ENCODE measurements at regions not wholly inside any gene's neighbourhood (a gene's known extent, or its start where the extent isn't known, plus 50 kb on each side); places are given as distances from the start of the nearest gene placed in this dataset.
"Not testable (repeated sequence)": the region's sequence is repeated elsewhere in the genome, so short reads cannot be mapped to it uniquely, and the experiment has no call there.

DNA sequence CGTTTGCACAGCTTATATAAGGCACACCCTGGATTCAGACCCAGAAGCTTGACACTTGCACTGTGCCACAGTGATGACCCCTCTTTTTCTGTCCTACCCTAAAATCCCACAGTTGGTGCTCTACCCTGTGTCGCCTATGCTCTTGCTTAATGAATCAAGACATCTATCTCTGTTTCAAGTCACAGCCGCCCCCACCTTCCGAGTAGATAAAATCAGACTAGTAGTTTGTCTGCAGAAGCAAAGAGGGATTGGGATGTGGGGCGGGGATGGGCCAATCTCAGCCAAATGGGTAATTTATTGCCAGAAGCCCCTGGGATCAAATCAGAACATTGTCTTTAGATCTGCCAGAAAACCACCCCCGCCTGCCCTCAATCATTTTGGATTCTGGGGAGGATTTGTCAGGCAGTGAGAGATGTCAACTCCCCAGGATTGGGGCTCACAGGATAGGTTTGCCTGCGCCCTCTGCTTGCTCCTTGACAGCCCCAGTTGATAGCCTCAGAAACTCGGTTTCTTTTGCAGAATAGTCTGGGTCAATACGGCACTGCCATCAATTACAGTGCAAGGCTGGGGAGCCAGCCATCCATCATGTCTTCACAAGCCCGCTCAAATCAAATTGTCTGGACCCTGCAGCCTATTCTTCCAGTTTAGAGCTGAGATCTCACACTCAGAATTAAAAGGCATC, 520.8 kb downstream of the GRIN2A start:
- DNase-seq = no peak

DNA sequence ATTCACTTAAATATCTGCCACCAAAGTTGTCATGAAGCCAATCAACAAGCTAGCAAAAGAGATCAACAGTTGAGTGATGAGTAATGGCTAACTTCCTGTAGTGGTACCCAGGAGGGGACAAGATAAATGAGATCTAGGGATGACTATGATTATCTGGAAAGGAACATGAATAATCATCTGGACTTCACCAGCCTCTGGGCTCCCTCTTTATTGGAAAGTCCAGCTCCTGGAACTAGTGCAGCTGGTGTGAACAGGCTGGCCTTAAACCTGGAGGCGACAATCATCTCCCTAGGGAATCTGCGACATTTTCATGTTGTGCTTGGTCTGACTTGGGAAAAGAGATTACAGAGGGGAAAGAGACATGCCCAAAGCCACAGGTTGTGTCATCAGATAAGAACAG, 518.6 kb downstream of the GRIN2A start:
- DNase-seq = no peak

DNA sequence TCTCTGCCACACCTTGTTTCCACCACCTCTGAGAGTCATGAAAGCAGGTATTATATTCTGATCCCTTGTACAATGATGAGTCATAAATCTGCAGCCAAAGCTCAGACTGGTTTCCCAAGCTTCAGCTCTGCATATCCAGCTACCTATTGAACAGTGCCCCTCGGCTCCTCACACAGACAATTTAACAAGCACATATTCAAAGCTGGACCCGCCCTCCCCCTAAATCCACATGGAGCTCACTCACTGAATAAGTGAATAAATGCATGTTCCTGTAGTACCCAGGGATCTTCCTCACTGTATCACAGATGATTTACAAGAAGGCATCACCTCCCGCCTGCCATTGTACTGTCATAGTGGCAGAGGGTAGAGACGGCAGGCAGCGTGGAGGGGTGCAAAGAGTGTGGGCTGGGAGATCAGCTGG, 516.4 kb downstream of the GRIN2A start:
- DNase-seq = no peak

DNA sequence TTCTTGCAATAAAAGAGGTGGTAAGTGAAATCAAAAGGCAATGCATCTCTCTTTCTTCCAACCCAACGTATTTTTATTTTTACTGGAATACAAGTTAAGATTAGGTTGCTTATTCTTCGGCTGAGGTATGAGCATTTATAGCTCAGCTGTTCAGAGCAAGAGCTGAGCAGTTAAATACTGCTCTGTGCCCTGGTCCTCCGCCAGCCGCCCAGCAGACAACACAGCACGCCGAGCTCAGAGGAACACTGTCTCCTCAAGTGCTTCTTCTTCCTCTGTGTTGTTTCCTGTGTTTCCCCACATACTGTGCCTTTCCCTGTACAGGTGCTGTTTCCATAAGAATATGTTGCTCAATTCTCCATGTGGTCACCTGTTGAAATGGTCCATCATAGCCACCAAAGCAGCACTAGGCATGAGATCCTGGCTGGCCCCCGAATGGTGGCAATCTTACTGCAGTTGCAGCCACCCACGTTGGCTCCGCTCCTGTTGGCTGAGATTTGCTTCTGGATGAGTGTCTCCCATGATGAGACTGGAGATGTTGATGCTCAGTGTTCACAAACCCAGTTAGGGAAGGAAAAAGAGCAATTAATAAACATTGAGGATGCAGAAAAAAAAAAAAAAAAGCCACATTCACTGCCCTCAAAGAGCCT, 515.3 kb downstream of the GRIN2A start:
- DNase-seq = no peak

DNA sequence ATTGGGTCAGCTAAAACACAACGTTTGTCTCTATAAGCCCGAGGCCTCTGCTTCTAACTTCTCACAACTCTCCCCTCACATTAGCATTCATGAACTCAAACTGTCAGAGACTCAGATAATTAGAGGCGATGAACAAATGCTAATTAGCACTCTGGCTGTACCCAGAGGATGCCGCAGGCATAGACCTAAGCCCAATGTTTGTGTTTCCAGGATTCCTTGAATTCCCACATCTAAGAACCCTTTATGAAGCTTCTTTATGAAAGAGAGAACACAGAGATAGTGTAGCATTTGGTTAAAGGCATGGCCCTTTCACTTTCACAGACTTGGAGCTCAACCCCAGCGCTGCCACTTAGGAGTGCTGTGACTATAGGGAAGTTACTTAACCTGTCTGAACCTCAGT, 512.2 kb downstream of the GRIN2A start:
- no peak for DNase-seq

DNA sequence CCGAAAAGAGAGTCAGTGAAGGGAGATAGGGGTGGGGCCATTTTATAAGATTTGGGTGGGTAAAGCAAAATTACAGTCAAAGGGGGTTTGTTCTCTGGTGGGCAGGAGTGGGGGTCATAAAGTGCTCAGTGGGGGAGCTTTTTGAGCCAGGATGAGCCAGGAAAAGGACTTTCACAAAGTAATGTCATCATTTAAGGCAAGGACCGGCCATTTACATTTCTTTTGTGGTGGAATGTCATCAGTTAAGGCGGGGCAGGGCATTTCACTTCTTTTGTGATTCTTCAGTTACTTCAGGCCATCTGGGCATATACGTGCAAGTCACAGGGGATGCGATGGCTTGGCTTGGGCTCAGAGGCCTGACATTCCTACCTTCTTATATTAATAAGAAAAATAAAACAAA, 511.6 kb downstream of the GRIN2A start:
- not testable (repeated sequence) for DNase-seq

DNA sequence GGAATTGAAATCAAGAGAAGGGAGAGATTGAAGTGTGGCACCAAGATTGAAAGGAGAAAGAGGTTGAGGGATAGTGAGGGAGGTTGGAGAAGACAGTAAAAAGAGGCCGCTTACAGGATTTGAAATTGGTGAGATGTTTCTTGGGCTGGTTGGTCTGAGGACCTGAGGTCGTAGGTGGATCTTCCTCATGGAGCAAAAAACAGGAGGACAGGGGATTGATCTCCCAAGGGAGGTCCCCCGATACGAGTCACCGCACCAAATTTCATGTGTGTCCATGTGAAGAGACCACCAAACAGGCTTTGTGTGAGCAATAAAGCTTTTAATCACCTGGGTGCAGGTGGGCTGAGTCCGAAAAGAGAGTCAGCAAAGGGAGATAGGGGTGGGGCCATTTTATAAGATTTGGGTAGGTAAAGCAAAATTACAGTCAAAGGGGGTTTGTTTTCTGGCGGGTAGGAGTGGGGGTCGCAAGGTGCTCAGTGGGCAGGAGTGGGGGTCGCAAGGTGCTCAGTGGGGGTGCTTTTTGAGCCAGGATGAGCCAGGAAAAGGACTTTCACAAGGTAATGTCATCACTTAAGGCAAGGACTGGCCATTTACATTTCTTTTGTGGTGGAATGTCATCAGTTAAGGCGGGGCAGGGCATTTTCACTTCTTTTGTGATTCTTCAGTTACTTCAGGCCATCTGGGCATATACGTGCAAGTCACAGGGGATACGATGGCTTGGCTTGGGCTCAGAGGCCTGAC, 505.5 kb downstream of the GRIN2A start:
- not testable (repeated sequence) for DNase-seq

DNA sequence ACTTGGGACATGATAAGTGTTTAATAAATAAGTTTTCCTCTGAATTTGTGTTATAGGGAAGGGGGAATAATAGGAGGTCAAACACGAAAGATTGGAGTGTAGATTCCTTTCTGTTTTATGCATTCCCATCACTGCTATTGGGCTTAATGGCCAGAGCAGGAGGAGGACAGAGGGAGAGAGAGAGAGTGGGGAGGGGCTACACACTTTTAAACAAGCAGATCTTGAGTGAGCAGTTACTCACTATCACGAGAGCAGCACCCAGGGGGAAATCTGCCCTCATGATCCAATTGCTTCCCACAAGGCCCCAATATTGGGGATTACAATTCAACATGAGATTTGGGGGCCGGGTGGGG, 505.0 kb downstream of the GRIN2A start:
- no peak for DNase-seq

DNA sequence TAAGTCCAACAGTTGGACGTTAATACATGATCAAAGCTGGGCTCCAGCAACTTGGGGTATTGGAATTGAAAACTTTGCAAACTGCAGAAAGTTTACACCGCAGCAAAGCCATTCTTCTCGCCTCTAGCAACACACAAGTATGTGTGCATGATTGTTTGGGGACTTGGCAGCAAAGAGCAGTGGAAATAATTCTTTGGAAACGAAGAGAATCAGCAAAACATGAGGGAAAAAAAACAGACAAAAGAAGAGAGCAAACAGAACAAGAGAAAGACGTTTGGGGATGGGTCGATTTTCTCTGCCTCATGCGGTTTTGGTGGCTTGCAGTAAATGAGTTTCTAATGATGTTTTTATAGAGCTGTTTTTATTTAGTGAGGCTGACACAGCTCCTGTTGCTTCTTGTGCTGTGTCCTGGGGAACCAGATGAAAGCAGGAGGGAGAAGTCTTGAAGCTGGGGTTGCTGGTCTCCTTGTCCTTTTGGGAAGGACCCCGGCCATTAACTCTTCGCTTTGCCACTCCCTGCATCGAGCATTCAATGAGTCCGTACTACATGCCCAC, 502.9 kb downstream of the GRIN2A start:
- DNase-seq = no peak

DNA sequence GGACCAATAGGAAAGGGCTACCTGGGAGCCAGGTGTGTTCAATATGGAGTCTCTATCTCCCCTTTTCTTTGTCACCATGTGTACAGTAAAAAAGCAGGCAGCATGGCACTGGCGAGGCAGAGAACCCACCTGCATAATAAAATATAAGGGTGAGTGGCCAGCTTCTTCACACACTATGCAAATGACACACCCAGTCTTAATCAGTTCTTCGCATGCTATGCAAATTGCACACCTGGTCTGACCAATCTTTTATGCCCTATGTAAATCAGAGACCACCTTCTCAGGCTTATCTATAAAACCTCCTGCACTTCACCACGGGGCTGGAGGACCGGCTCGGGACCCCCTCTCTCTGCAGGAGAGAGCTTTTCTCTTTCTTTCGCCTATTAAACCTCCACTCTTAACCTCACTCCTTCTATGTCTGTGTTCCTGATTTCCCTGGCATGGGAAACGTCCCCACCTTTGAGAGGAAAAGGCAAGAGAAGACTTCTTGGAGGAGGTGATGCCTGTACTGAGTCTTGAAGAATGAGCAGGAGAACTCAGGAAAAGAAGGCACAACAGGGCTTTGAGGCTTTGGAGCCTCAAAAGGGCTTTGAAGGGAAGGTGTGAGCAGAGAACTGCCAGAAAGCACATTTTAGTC, 502.1 kb downstream of the GRIN2A start:
- no peak for DNase-seq

DNA sequence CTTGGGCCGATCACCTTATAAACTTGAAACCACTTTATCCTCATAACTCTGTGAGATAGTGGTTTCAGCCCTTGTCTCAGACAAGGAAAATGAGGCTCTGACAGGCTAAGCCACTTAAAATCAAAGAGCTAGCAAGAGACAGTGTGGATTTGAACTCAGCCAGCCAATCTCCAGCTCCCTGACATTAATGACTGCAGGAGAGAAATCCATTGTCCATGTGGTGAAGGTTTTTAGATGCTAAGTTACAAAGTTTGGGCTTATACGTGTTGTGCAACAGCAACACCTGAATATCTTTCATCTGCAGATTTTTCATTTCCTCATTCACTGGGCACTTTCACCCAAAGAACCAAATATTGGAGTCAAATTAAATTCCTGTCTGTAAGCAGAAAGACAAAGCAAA, 501.3 kb downstream of the GRIN2A start:
- DNase-seq = no peak

DNA sequence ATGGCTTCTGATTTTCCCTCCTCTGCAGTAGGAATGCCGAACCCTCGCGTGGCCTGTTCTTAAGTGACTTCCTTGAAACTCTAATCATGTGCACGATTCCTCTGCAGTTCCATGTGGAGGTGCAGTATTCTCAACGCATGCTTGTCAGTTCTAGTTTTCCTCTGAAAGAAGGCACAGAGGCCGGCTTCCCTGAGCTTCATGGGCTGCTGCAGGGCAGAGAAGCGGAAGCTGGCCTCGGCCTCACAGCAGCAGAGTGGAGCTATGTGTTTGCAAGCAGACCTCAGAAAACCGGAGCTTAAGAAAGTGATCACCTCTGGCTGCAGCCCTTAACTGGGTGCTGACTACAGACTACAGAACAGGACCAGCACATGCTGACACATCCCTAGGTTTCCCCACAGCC, 500.7 kb downstream of the GRIN2A start:
- no peak for DNase-seq

DNA sequence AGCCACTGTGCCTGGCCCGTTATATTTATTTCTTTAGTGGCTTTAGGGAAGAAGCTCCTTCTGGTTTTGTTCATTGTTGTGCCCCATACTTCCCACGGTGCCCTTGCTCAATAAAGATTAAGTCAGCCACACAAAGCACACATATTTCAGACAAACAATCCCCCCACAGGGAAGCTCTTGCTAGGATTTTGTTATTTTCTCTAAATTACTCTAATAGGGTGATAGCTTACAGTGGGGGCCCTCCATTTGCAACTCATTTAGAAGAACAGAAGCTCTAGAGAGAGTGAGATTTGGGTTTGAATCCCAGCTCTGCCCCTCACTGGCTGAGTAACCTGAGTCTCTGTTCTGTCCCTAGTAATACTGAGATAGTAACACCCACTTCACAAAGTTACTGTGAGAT, 499.9 kb downstream of the GRIN2A start:
- no peak for DNase-seq

DNA sequence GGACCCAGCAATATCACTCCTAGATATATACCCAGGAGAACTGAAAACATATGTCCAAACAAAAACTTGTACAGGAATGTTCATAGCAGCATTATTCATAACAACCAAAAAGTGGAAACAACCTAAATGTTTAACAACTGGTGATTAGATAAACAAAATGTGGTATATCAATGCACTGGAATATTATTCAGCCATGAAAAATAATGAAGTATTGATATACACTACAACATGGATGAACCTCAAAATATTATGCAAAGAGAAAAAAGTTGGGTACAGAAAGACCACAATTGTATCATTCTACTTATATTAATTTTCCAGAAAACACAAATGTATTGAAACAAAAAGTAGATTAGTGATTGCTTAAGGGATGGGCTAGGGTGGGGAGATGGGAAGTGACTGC, 498.6 kb downstream of the GRIN2A start:
- no peak for DNase-seq

DNA sequence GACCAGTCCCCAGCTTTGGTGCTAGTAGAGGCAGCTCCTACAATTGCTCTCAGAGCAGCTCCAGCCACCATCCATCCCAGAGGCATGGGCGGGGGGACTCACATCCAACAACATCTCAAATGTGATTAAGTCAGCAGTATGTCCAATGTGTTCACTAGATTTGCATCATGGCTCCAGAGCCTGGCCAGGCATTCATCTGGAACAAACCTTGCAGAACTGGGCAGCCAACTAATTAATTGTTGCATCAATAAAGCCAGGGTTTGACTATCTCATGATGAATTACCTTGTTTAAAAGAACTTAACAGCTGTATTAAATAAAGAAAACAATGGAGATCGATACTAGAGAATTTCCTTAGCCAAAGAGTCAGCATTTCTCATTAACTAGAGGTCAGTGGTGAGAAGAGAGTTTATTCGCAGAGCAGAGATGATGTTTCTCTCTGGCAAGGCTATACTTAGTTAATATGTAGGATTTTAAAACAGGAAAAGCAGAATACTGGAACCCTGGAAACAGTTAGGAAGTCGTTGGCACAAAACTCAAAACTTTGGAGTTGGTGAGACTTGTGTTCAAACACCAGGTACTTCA, 494.4 kb downstream of the GRIN2A start:
- no peak for DNase-seq

DNA sequence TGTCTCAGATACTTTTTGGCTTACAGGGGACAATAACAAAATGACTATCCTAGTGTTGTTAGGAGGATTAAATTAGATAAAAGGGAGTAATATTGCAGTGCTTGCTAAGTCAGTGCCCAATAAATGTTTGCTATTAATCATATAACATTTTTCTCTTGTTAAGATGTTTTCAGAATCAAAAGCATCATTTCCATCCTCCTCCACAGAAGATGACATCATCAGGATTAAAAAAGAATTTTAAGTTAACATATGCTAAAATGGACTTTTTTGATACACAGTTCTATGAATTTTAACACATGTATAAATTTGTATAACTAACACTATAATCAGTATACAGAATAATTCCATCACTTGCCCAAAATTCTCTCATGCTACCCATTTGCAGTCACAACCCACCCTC, 492.6 kb downstream of the GRIN2A start:
- no peak for DNase-seq

DNA sequence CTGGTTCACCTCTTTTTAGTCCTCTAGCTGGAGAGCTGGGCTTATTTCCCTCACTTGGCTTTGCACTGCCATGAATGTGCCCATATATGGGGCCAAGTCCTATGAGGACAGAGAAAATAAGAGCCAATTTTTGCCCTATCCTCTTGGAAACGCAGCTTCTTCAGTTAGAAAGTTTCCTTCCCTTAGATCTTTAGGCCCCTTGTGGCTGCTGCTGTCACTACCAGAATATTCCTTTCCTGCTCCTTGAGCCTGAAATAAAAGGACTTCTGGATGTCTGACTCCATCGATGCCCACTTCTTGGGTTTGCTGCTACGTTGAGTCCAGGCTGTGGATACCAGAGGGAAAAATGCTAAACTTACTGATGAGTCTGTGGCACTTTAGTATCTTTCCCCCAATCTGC, 487.1 kb downstream of the GRIN2A start:
- no peak for DNase-seq
